ENCODE measurements at regions not wholly inside any gene's neighbourhood (a gene's known extent, or its start where the extent isn't known, plus 50 kb on each side); places are given as distances from the start of the nearest gene placed in this dataset.

DNA sequence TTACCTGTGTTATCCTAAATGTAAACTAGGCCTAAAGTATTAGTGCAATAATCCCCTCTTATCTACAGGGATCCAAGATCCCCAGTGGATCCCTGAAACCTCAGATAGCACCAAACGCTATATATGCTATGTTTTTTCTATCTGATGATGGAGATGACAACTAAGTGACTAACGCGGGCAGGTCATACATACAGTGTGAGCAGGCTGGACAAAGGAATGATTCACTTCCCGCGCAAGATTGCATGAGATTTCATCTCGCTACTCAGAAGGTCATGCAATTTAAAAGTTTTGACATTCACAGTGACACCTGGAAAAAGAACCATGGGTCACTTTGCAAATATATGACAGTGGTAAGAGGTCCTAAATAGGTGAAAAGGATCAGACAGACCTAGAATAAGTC is 875.9 kb downstream of the HACE1 start:
- TF ChIP-seq, protein P1, sequence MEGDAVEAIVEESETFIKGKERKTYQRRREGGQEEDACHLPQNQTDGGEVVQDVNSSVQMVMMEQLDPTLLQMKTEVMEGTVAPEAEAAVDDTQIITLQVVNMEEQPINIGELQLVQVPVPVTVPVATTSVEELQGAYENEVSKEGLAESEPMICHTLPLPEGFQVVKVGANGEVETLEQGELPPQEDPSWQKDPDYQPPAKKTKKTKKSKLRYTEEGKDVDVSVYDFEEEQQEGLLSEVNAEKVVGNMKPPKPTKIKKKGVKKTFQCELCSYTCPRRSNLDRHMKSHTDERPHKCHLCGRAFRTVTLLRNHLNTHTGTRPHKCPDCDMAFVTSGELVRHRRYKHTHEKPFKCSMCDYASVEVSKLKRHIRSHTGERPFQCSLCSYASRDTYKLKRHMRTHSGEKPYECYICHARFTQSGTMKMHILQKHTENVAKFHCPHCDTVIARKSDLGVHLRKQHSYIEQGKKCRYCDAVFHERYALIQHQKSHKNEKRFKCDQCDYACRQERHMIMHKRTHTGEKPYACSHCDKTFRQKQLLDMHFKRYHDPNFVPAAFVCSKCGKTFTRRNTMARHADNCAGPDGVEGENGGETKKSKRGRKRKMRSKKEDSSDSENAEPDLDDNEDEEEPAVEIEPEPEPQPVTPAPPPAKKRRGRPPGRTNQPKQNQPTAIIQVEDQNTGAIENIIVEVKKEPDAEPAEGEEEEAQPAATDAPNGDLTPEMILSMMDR (IDR thresholded peaks at IDR 0.05) = no peak
- TF ChIP-seq ZFX (IDR thresholded peaks at IDR 0.05; ENCODE audit: borderline replicate concordance) = no peak

GRCh38 chr6:103983011-103983410 is 876.7 kb downstream of the HACE1 start:
- TF ChIP-seq, protein P1 (IDR thresholded peaks at IDR 0.05) = no peak
- no peak for TF ChIP-seq ZFX (IDR thresholded peaks at IDR 0.05; ENCODE audit: borderline replicate concordance)
- H3K27ac ChIP-seq = no peak overlapping the region

More for the DNA sequence above, 875.9 kb downstream of the HACE1 start:
- no peak overlapping the region for H3K27ac ChIP-seq

DNA sequence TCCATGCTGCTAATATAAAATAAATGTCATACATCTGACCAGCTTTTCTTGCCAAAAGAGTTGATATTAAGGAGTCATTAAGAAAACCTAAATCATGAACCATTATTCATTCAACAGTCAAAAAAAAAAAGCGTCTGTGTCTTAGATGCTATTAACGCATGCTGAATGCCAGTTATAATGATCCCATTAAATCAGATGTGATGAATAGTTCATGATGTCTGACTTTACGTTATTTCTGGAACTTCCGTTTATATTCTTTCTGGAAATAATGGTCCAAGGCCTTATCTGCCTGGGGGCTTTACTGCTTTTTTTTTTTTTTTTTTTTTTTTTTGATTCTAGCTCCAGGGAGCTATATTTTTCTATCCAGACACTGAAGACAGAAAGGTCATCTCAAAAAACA is 877.1 kb downstream of the HACE1 start:
- H3K27ac ChIP-seq = no peak overlapping the region
- TF ChIP-seq, protein P1 (IDR thresholded peaks at IDR 0.05) = no peak
- no peak for TF ChIP-seq ZFX (IDR thresholded peaks at IDR 0.05; ENCODE audit: borderline replicate concordance)

DNA sequence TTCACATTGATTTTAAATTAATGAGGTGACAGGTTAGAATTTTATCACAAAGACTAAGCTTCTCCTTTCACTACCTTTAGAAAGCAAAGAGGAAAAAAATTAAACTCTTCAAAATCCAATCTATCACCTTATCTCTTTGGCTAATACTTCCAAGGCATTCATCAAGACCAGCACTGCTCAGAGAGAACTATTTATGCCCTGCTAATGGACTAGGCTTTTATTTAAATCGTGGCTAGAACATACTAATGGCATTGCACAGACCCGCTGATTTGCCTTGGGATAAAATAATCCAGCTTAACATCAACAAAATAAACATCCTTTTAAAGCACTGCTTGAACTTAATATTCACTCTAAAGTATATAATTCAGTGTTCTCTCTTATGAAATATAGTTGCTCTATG is 880.4 kb downstream of the HACE1 start:
- H3K27ac ChIP-seq = no peak overlapping the region
- no peak for TF ChIP-seq ZFX (IDR thresholded peaks at IDR 0.05; ENCODE audit: borderline replicate concordance)
- TF ChIP-seq, protein P1 (IDR thresholded peaks at IDR 0.05) = no peak

DNA sequence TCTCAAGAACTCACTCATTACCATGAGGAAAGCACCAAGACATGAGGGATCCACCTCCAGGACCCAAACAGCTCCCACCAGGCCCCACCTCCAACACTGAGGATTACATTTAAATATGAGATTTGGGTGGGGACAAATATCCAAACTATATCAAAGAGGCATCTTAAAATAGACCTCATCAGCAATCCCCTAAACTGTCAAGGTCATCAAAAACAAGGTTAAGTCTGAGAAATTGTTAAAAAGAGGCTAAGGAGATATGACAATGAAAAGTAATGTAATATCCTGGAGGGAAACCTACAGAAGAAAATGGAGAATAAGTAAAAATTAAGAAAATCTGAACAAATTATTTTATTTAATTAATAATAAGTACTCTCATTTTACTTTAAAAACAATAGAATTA is 922.3 kb downstream of the HACE1 start:
- no peak overlapping the region for H3K27ac ChIP-seq
- no peak for TF ChIP-seq ZFX (IDR thresholded peaks at IDR 0.05; ENCODE audit: borderline replicate concordance)
- TF ChIP-seq, protein P1 (IDR thresholded peaks at IDR 0.05) = no peak

DNA sequence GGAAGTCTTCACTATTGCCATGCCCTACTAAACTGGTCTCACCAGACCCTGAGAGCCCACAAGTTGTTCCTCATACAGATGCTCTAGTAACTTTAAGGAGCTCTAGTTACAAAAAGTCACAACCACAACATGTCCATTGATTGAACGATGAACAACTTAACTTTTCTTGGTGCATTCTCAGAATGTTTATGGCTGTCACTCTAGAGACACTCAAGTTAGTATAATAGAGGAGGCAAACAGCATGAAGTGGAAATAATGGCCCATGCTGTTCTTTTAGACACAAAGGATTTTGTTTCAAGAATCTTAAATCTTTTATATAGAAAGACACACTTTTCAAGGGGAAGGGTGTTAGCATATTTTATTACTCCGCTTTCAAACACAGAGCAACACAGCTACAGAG is 934.4 kb downstream of the HACE1 start:
- H3K27ac ChIP-seq = no peak overlapping the region
- TF ChIP-seq, protein P1 (IDR thresholded peaks at IDR 0.05) = no peak
- no peak for TF ChIP-seq ZFX (IDR thresholded peaks at IDR 0.05; ENCODE audit: borderline replicate concordance)

DNA sequence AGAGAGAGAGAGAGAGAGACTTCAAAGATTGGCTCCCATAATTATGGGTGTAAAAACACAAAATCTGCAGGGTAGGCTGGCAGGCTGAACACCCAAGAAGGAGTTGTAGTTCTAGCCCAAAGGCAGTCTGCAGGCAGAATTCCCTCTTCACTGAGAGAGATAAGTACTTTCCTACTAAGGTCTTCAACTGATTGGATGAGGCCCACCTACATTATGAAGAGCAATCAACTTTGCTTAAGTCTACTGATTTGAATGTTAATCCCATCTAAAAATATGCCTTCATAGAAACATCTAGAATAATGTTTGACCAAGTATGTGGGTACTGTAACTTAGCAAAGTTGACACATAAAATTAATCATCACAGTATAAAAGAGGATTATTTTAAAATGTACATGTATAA is 949.7 kb downstream of the HACE1 start:
- H3K27ac ChIP-seq = no peak overlapping the region
- no peak for TF ChIP-seq ZFX (IDR thresholded peaks at IDR 0.05; ENCODE audit: borderline replicate concordance)
- TF ChIP-seq, protein P1 (IDR thresholded peaks at IDR 0.05) = no peak

All from 22Rv1 (cell line).